ENCODE measurements at regions not wholly inside any gene's neighbourhood (a gene's known extent, or its start where the extent isn't known, plus 50 kb on each side); places are given as distances from the start of the nearest gene placed in this dataset.

DNA sequence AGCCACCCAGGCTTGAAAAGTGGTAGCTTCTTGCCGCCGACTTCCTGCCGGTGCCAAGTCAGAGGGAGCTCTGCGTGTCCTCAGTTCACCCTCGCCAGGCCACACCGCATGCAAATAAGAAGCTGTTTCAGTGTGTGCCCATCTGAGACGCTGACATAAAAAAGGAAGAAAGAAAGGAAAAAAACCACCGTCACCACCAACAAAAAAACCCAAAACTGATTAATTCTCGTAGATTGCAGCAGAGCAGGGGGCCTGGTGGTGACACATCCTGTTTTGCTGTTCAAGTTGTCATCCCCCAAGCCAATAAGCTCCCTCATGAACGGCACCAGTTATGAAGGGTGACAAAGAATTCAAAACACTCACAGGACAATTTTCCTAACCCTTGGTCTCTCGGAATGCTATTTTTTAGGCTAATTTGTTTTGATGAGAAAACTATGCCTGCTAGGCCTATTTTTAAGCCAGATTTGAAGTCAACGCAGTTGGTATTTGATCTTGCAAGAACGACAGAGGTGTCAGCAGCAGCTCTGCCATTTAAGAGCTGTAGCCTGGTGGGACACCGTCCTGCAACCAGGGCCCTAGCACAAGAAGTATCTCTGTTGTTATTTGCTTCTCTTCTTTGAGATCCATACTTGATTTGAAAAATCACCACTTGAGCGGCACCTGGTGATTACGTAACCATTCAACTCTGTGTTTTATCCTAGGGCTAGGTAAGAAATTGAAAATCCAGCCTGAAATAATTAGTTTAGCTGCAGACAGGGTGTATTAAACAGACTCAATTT, 145.6 kb downstream of the PFKFB3 start:
- TF ChIP-seq, protein P1, sequence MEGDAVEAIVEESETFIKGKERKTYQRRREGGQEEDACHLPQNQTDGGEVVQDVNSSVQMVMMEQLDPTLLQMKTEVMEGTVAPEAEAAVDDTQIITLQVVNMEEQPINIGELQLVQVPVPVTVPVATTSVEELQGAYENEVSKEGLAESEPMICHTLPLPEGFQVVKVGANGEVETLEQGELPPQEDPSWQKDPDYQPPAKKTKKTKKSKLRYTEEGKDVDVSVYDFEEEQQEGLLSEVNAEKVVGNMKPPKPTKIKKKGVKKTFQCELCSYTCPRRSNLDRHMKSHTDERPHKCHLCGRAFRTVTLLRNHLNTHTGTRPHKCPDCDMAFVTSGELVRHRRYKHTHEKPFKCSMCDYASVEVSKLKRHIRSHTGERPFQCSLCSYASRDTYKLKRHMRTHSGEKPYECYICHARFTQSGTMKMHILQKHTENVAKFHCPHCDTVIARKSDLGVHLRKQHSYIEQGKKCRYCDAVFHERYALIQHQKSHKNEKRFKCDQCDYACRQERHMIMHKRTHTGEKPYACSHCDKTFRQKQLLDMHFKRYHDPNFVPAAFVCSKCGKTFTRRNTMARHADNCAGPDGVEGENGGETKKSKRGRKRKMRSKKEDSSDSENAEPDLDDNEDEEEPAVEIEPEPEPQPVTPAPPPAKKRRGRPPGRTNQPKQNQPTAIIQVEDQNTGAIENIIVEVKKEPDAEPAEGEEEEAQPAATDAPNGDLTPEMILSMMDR (conservative IDR thresholded peaks at IDR 0.05), result no peak
- TF ChIP-seq ZFX (IDR thresholded peaks at IDR 0.05), result 0 out of 2 replicates have a peak, but pooled peaks have one; percentile 7
